Loucy (cell line): ENCODE measurements at regions not wholly inside any gene's neighbourhood (a gene's known extent, or its start where the extent isn't known, plus 50 kb on each side); places are given as distances from the start of the nearest gene placed in this dataset.

Experiments used
- EZH2phosphoT487 ChIP-seq: fragments of 200-600 bp; IDR thresholded peaks from 2 replicates; pipeline ENCODE4 v1.6.1; 2018; ENCODE audit warnings: antibody characterized with exemption, mild to moderate bottlenecking, moderate library complexity, borderline replicate concordance
- TF ChIP-seq, protein P1 (sequence below): fragments of 200-600 bp; sonication (generic); conservative IDR thresholded peaks from 2 replicates; pipeline ENCODE4 v1.5.1; 2014; ENCODE audit warnings: mild to moderate bottlenecking, antibody characterized with exemption, low read length

DNA sequence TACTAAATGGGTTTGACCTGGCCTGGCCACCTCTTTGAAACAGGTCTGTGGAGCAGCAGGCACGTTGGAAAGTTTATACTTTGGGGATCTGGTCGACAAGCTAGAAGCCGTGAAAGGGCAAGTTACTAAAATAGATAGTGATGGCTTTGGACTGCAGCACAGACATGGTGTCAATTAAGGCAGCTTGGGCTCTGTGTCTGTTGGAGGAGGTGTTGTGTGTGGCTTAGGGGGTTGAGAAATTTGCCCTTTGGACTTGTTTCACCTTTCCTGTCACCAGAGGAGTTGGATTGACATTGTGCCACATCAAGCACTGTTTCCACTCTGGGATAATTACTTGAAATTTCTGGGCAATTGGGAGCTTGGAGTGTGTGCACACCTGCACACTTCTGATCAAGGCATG is 251.8 kb upstream of the MKI67 start:
- TF ChIP-seq, protein P1, sequence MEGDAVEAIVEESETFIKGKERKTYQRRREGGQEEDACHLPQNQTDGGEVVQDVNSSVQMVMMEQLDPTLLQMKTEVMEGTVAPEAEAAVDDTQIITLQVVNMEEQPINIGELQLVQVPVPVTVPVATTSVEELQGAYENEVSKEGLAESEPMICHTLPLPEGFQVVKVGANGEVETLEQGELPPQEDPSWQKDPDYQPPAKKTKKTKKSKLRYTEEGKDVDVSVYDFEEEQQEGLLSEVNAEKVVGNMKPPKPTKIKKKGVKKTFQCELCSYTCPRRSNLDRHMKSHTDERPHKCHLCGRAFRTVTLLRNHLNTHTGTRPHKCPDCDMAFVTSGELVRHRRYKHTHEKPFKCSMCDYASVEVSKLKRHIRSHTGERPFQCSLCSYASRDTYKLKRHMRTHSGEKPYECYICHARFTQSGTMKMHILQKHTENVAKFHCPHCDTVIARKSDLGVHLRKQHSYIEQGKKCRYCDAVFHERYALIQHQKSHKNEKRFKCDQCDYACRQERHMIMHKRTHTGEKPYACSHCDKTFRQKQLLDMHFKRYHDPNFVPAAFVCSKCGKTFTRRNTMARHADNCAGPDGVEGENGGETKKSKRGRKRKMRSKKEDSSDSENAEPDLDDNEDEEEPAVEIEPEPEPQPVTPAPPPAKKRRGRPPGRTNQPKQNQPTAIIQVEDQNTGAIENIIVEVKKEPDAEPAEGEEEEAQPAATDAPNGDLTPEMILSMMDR = no peak
- TF ChIP-seq EZH2phosphoT487 = no peak
